T-helper 2 cell treated with Interferon-gamma antibody and Interleukin-4, amounts not matched to agents 5 μg/mL and 100 μg/mL, for 36 hours (primary cell): ENCODE measurements at regions not wholly inside any gene's neighbourhood (a gene's known extent, or its start where the extent isn't known, plus 50 kb on each side); places are given as distances from the start of the nearest gene placed in this dataset.

Experiments used
- DNase-seq: peaks from one replicate; pipeline ENCODE4 v3.0.0; 2021; ENCODE audit warnings: low spot score
- H3K27ac Mint-ChIP-seq: one replicate; pipeline ENCODE4 v1.8.0; 2021; ENCODE audit warnings: mild to moderate bottlenecking, mixed read lengths
- H3K27me3 Mint-ChIP-seq: one replicate; pipeline ENCODE4 v1.8.0; 2021; ENCODE audit warnings: low read depth, mixed read lengths
- H3K36me3 Mint-ChIP-seq: one replicate; pipeline ENCODE4 v1.8.0; 2021; ENCODE audit warnings: low read depth, mixed read lengths
- H3K4me1 Mint-ChIP-seq: one replicate; pipeline ENCODE4 v1.8.0; 2021; ENCODE audit warnings: low read depth, mixed read lengths
- H3K4me3 Mint-ChIP-seq: one replicate; pipeline ENCODE4 v1.8.0; 2022; ENCODE audit warnings: mild to moderate bottlenecking, moderate library complexity, mixed read lengths
- H3K9me3 Mint-ChIP-seq: one replicate; pipeline ENCODE4 v1.8.0; 2021; ENCODE audit warnings: mixed read lengths

DNA sequence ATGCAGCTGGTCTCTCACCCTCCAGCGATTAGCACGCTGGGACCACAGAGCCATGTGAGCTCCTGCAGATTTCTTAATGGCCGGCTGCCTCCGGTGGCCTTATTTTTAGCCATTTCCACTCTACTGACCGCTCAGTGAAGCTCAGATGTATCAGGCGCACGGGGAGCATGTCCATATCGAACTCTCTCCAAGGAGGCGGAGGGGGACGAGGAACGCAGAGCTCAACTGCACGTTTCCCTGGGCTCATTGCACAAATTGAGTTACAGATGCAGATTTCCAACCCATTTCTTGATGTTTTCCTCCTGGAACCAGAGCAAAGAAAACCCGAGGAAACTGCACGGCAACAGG lies 207.1 kb downstream of the CTTN start:
- DNase-seq, result no peak
- Mint-ChIP-seq H3K4me1 (no peaks in the 10 kb centered on the region), H3K36me3 (no peaks in the 10 kb centered on the region), H3K4me3 (no peak overlapping the region), H3K27me3 (peaks cover 11% of the 10 kb centered on the region), H3K27ac (no peak overlapping the region), H3K9me3 (no peaks in the 10 kb centered on the region)

DNA sequence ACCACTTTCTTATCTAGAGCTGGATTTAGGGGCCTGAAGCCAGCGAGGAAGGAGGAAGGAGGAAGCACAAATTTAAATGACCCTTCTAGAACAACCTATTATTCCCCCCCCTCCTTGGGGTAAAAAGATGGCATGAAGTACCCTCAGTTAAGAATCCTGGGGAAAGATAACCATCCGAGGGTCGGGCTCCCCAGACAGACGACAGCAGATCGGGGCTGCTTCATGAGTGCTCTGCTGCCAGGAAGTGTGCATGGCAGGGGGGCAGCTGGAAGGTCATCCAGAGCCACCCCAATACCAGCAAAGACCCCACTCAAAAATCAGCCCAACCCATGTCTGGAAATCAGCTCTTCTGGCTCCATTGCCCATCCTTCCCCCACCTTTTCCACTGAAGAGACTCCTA lies 207.5 kb downstream of the CTTN start:
- H3K27me3 Mint-ChIP-seq, result peaks cover 12% of the 10 kb centered on the region
- no peak overlapping the region for H3K4me3 Mint-ChIP-seq
- H3K27ac Mint-ChIP-seq, result no peak overlapping the region
- no peaks in the 10 kb centered on the region for H3K4me1 Mint-ChIP-seq
- no peaks in the 10 kb centered on the region for H3K9me3 Mint-ChIP-seq
- DNase-seq, result no peak
- no peaks in the 10 kb centered on the region for H3K36me3 Mint-ChIP-seq

- peaks cover 12% of the 10 kb centered on the region for H3K27me3 Mint-ChIP-seq
- DNase-seq, result no peak
- no peaks in the 10 kb centered on the region for H3K9me3 Mint-ChIP-seq
- H3K27ac Mint-ChIP-seq, result no peak overlapping the region
- no peak overlapping the region for H3K4me3 Mint-ChIP-seq
- H3K36me3 Mint-ChIP-seq, result no peaks in the 10 kb centered on the region
- no peaks in the 10 kb centered on the region for H3K4me1 Mint-ChIP-seq
Measured at GRCh38 chr11:70606248-70606950, 208.1 kb downstream of the CTTN start.

GRCh38 chr11:70606951-70607330 lies 208.6 kb downstream of the CTTN start:
- Mint-ChIP-seq H3K4me1 (no peaks in the 10 kb centered on the region), H3K27ac (no peak overlapping the region)

DNA sequence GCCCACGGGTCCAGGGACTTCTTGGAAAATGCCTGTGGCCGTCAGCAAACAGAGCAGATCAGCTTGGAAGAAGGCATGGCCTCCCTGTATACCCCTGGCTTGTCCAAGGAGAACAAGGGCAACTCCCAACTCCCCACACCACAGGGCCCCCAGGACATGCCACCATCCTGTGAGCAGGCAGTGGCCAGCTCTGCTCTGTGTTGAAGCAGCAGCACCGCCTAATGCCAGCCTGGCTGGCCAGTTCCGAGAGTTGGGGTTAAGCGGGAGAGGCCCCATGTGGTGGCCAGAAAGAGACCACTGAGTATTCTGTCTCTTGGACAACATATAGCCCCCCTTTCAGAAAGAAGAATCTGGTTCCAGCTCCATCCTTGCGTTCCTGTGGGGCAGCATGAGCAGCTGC lies 209.2 kb downstream of the CTTN start:
- no peaks in the 10 kb centered on the region for H3K9me3 Mint-ChIP-seq
- no peaks in the 10 kb centered on the region for H3K4me1 Mint-ChIP-seq
- H3K4me3 Mint-ChIP-seq, result no peak overlapping the region
- H3K36me3 Mint-ChIP-seq, result no peaks in the 10 kb centered on the region
- H3K27me3 Mint-ChIP-seq, result peaks cover 11% of the 10 kb centered on the region
- H3K27ac Mint-ChIP-seq, result no peak overlapping the region
- DNase-seq, result no peak

More at GRCh38 chr11:70606951-70607330, 208.6 kb downstream of the CTTN start:
- Mint-ChIP-seq H3K9me3 (no peaks in the 10 kb centered on the region), H3K4me3 (no peak overlapping the region), H3K36me3 (no peaks in the 10 kb centered on the region), H3K27me3 (peaks cover 14% of the 10 kb centered on the region)
- no peak for DNase-seq

DNA sequence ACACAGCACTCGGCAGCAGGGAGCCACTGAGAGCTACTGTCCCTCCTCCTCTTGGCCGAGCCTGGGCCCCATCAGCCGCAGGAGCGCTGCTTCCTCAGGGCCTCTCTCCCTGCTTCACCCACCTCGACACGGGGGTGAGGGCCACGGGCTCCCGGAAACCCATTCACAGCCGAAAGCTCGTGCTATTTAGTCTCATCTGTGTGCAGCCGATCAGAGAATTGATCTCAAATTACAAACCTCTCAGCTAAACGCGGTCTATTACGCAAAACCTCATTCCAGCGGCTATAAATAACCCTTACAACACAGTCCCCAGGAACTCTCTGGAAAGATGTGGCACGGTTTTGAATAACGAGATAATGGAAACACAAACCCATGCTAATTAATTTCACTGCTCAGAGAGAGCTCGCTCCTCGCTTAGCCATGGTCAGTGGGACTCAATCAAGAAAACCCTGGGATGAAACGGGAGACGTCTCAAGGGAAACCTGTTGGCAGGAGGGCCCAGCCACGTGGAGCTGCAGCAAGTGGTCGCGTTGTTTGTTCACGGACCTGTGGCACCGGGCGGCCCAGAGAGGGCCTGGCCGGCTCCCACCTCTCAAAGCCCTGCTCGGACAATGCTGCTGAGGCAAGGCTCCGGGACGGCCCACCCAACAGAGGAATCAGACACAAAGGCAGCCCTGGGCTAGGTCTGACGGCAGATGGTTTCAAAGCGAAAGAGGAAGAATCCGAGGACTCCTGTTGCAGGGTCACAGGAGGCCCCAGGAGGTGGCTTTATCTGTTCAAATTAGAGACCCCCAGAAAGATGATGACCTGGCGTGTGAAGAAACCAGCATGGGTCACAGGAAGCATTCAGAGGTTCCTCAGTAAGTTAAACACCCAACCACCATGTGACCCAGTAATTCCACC lies 210.5 kb downstream of the CTTN start:
- Mint-ChIP-seq H3K9me3 (no peaks in the 10 kb centered on the region), H3K27me3 (peaks cover 14% of the 10 kb centered on the region)

DNA sequence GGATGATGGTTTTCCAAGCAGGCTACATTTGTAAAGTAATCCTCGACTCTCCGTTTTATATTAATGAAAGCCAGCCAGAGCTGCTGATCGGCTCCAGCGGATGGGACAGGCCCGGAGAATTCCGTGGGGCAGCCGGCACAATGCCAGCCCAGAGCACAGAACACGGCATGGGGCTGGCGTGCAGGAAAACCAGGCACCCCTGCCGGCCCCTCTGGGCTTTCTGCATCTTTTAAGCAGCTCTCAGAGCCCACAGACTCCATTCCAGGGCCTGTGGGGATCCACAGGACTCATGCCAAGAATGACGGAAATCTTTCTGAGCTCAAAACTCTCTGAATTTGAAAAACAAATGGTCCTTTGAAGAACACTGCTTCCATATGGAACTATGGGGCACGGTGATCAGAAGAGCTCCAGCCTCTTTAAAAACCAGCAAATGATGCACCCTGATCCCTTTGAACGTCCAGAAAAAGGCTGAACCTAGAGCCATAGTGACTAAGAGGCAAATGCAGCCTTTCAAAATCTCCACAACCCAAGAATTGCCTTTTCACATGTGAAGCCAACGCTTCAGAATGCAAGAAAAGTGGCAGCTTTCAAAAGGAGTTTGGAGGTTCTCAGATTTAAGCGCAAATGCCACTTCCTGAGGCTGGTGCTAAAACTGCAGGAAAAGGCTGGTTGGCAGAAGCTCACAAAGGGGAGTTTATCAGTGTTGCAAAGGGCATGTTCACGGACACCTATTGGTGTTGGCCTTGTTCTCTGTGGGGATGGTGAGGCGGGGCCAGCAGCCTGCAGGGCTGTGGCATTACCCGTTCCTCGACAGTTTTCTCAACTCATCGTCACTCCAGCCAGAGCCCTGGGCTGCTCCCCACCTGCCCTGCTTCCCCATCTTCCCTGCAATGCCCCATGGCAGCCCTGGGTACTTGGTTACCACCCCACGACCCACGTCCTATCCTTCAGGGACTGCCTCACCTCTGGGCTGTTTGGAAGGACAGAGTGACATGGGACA lies 212.5 kb downstream of the CTTN start:
- Mint-ChIP-seq H3K9me3 (no peaks in the 10 kb centered on the region), H3K4me3 (no peak overlapping the region), H3K27ac (no peak overlapping the region), H3K4me1 (no peaks in the 10 kb centered on the region), H3K27me3 (peaks cover 14% of the 10 kb centered on the region), H3K36me3 (no peaks in the 10 kb centered on the region)
- no peak for DNase-seq

More for the DNA sequence above, 210.5 kb downstream of the CTTN start:
- no peaks in the 10 kb centered on the region for H3K4me1 Mint-ChIP-seq
- H3K27ac Mint-ChIP-seq, result no peak overlapping the region
- H3K4me3 Mint-ChIP-seq, result no peak overlapping the region
- no peaks in the 10 kb centered on the region for H3K36me3 Mint-ChIP-seq
- no peak for DNase-seq

DNA sequence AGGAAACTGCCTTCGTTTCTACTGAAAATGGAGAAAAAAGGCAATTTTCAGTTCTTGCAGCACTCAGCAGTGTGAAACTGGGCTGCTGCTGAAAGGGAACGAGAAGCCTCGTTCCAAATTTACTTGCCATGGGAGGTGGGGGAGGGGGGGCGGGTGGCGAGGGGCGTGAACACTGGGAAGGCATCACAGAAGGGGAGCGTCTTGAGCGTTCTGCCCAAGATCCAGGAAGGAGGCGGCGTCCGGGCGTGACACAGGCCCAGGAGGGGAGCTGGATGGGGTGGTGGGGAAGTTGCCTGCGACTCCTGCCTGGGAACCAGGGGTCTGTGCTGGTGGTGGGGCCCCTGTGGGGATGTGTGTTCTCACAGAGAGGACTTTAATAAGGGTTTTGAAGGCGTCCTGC lies 213.5 kb downstream of the CTTN start:
- peaks cover 14% of the 10 kb centered on the region for H3K27me3 Mint-ChIP-seq
- H3K9me3 Mint-ChIP-seq, result no peaks in the 10 kb centered on the region
- no peak overlapping the region for H3K4me3 Mint-ChIP-seq
- H3K4me1 Mint-ChIP-seq, result no peaks in the 10 kb centered on the region
- no peak overlapping the region for H3K27ac Mint-ChIP-seq
- H3K36me3 Mint-ChIP-seq, result no peaks in the 10 kb centered on the region
- DNase-seq, result no peak

GRCh38 chr11:70612459-70613141 lies 214.3 kb downstream of the CTTN start:
- H3K27ac Mint-ChIP-seq, result no peak overlapping the region
- no peaks in the 10 kb centered on the region for H3K9me3 Mint-ChIP-seq
- peaks cover 14% of the 10 kb centered on the region for H3K27me3 Mint-ChIP-seq
- H3K36me3 Mint-ChIP-seq, result no peaks in the 10 kb centered on the region
- no peak for DNase-seq
- no peaks in the 10 kb centered on the region for H3K4me1 Mint-ChIP-seq
- no peak overlapping the region for H3K4me3 Mint-ChIP-seq

DNA sequence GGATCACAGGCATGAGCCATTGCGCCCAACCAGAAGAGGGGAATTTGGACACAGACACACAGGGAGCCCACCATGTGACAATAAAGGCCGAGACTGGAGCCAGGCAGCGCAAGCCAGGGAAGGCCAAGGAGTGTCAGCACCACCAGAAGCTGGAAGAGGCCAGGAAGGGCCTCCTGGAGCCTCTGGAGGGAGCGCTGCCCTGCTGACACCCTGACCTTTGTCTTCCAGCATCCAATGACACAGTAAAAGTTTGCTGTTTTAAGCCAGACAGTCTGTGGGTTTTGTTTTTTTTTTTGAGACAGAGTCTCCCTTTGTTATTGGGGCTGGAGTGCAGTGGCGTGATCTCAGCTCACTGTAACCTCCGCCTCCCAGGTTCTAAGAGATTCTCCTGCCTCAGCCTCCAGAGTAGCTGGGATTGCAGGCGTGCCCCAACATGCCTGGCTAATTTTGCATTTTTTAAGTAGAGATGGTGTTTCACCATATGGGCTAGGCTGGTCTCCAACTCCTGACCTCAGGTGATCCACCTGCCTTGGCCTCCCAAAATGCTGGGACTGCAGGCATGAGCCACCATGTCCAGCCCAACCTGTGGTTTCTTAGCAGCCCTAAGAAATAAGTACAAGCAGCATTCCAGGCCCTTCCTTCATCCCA lies 215.8 kb downstream of the CTTN start:
- Mint-ChIP-seq H3K9me3 (no peaks in the 10 kb centered on the region), H3K27me3 (peaks cover 14% of the 10 kb centered on the region), H3K4me1 (no peaks in the 10 kb centered on the region), H3K36me3 (no peaks in the 10 kb centered on the region), H3K4me3 (no peak overlapping the region), H3K27ac (no peak overlapping the region)
- no peak for DNase-seq

DNA sequence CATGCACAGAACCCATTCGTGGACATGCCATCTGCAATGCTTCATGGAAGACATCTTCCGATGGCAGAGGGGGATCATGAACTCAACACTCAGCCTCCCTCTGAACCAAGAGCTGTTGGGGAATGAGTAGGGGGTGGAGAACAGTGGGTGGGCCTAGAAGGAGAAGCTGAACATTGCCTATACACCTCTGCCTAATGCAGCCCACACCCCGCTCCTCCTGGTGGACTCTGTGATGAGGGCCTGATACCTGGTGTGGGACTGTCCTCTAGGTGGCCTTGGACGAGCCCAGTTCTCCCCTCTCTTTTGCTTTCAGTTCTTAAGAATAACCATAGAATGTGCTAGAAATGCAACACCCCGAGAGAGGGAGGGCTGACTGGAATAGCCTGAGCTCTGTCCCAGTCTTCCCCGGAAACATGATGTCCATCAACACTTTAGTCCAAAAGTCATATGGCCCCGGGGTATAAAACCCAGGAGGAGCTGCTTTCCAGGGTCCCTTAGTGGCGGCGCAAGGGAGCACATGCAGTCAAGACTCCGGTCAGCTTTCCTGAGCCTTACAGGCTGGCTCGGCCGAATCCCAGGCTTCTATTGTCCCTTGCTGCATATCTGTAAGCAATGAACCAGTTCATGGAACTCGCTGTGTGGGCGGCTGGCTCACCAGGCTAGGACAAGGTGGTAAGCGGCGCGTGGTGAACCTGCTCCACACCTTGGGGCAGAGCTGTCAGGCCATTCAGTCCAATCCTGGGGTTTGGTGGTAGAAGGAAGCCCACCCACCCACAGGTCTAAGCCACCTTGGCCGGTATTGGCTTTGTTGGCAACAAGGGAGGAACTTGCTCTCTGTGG lies 216.9 kb downstream of the CTTN start:
- Mint-ChIP-seq H3K27me3 (peaks cover 14% of the 10 kb centered on the region), H3K4me1 (no peaks in the 10 kb centered on the region), H3K9me3 (no peaks in the 10 kb centered on the region), H3K4me3 (no peak overlapping the region), H3K27ac (no peak overlapping the region), H3K36me3 (no peaks in the 10 kb centered on the region)
- DNase-seq, result no peak

GRCh38 chr11:70616317-70616716 lies 218.0 kb downstream of the CTTN start:
- Mint-ChIP-seq H3K27me3 (peaks cover 8% of the 10 kb centered on the region), H3K4me1 (no peaks in the 10 kb centered on the region), H3K27ac (no peak overlapping the region), H3K4me3 (no peak overlapping the region), H3K36me3 (no peaks in the 10 kb centered on the region), H3K9me3 (peaks cover 3% of the 10 kb centered on the region)
- DNase-seq, result no peak
